Right cardiac atrium (tissue), 5 donors: ENCODE measurements at regions not wholly inside any gene's neighbourhood (a gene's known extent, or its start where the extent isn't known, plus 50 kb on each side); places are given as distances from the start of the nearest gene placed in this dataset.
A peak's percentile ranks its signal among the peaks of the same experiment; 100 is the strongest.

Experiments used
- ATAC-seq, 2 donors: fragments of 200-7000 bp; cut with Tn5 transposase; one replicate each; pipeline versions ENCODE4 v1.8.0 to v1.9.1; 2020; ENCODE audit warnings: moderate library complexity in 2 of 2, mild to moderate bottlenecking in 1 of 2
- DNase-seq, 3 donors: peaks; one replicate each; pipeline ENCODE4 v3.0.0-alpha.2; 2020
- H3K27ac ChIP-seq: one replicate; pipeline ENCODE4 v1.5.1; 2013; ENCODE audit warnings: mild to moderate bottlenecking, low read length, control low read depth, moderate library complexity
- H3K27me3 ChIP-seq: one replicate; pipeline ENCODE4 v1.6.1; 2013; ENCODE audit not compliant: control insufficient read depth, insufficient read depth
- H3K4me1 ChIP-seq: one replicate; pipeline ENCODE4 v1.6.1; 2013; ENCODE audit warnings: low read length; ENCODE audit not compliant: control insufficient read depth, insufficient read depth
- H3K4me3 ChIP-seq: one replicate; pipeline ENCODE4 v1.5.1; 2013; ENCODE audit warnings: low read length, control low read depth
- H3K9me3 ChIP-seq: one replicate; pipeline ENCODE4 v1.6.1; 2013; ENCODE audit warnings: low read length; ENCODE audit not compliant: control insufficient read depth
- WGBS: extraction: QIAGEN DNeasy Blood & Tissue Kit; methylation state at CpG from one replicate; pipeline ENCODE4 v1.1.7; 2013; 5-methylcytosine and 5-hydroxymethylcytosine counted together
- intact Hi-C, 4 donors: fragments of 100-400 bp; cut with DNase I; formaldehyde crosslinking; loops; one replicate each; pipeline versions ENCODE4 v1.11.0 to v1.14.0; 2022 to 2023
- donor health status: healthy with polysubstance abuse.
- donor health status: DM: no; HTN: yes; CAD: no.
- donor health status: DM: no; HTN: no; CAD: no.
- donor health status: DM: no; HTN: yes; CAD: no; lungs with severe emphysema.
- donor health status: DM: yes; HTN: yes; CAD: no.

- ATAC-seq (no peak), DNase-seq (no peak)
- Histone ChIP-seq H3K4me1 (no peaks in the 10 kb centered on the region), H3K27me3 (no peaks in the 10 kb centered on the region), H3K9me3 (no peaks in the 10 kb centered on the region), H3K27ac (no peak overlapping the region), H3K4me3 (no peak overlapping the region)
- intact Hi-C loops, result no loop called here
- WGBS, result 80% methylated on average over 3 of the region's 3 CpGs
These were observed 116.7 kb downstream of the CD164 start for GRCh38 chr6:109265530-109265929.

GRCh38 chr6:109263873-109264700, 118.2 kb downstream of the CD164 start:
- 95% methylated on average over 3 of the region's 3 CpGs for WGBS
- Histone ChIP-seq H3K9me3 (no peaks in the 10 kb centered on the region), H3K4me1 (no peaks in the 10 kb centered on the region), H3K27me3 (no peaks in the 10 kb centered on the region), H3K27ac (no peak overlapping the region), H3K4me3 (no peak overlapping the region)
- no peak for ATAC-seq
- DNase-seq, result no peak
- intact Hi-C loops, result no loop called here

- no peaks in the 10 kb centered on the region for H3K9me3 ChIP-seq
- H3K4me1 ChIP-seq, result no peaks in the 10 kb centered on the region
- no peak overlapping the region for H3K4me3 ChIP-seq
- DNase-seq (no peak), ATAC-seq (no peak)
- no peaks in the 10 kb centered on the region for H3K27me3 ChIP-seq
- intact Hi-C loops, result no loop called here
- WGBS, result 98% methylated on average over 7 of the region's 7 CpGs
- H3K27ac ChIP-seq, result no peak overlapping the region
These were observed 120.0 kb downstream of the CD164 start for GRCh38 chr6:109262261-109262660.

- 62% methylated on average over 6 of the region's 6 CpGs for WGBS
- Histone ChIP-seq H3K27me3 (no peaks in the 10 kb centered on the region), H3K4me3 (no peak overlapping the region), H3K9me3 (no peaks in the 10 kb centered on the region), H3K4me1 (no peaks in the 10 kb centered on the region), H3K27ac (no peak overlapping the region)
- DNase-seq, result peak in 2 of 3 donors; percentile 53 to 62
- intact Hi-C loops, result no loop called here
- peak in 1 of 2 donors; percentile 64 for ATAC-seq
These were observed 120.5 kb downstream of the CD164 start for GRCh38 chr6:109261811-109262210.

- DNase-seq (no peak), ATAC-seq (no peak)
- 85% methylated on average over 3 of the region's 3 CpGs for WGBS
- intact Hi-C loops, result no loop called here
- Histone ChIP-seq H3K27ac (no peak overlapping the region), H3K9me3 (no peaks in the 10 kb centered on the region), H3K27me3 (no peaks in the 10 kb centered on the region), H3K4me3 (no peak overlapping the region), H3K4me1 (no peaks in the 10 kb centered on the region)
These were observed 121.6 kb downstream of the CD164 start for GRCh38 chr6:109260701-109261100.

GRCh38 chr6:109260126-109260525, 122.1 kb downstream of the CD164 start:
- no peak overlapping the region for H3K27ac ChIP-seq
- no peak overlapping the region for H3K4me3 ChIP-seq
- no peaks in the 10 kb centered on the region for H3K4me1 ChIP-seq
- no peaks in the 10 kb centered on the region for H3K27me3 ChIP-seq
- DNase-seq (no peak), ATAC-seq (no peak)
- 98% methylated on average over 2 of the region's 2 CpGs for whole genome bisulfite sequencing
- intact Hi-C loops, result no loop called here
- no peaks in the 10 kb centered on the region for H3K9me3 ChIP-seq

- Histone ChIP-seq H3K4me3 (no peak overlapping the region), H3K4me1 (no peaks in the 10 kb centered on the region), H3K27ac (no peak overlapping the region), H3K27me3 (no peaks in the 10 kb centered on the region), H3K9me3 (no peaks in the 10 kb centered on the region)
- DNase-seq, result no peak
- WGBS, result 98% methylated on average over 2 of the region's 2 CpGs
- intact Hi-C loops, result no loop called here
- no peak for ATAC-seq
These were observed 124.1 kb downstream of the CD164 start for GRCh38 chr6:109258129-109258528.

- no peak overlapping the region for H3K27ac ChIP-seq
- intact Hi-C loops, result no loop called here
- H3K27me3 ChIP-seq, result no peaks in the 10 kb centered on the region
- H3K9me3 ChIP-seq, result no peaks in the 10 kb centered on the region
- DNase-seq (no peak), ATAC-seq (no peak)
- no peak overlapping the region for H3K4me3 ChIP-seq
- no peaks in the 10 kb centered on the region for H3K4me1 ChIP-seq
- WGBS, result 99% methylated on average over 2 of the region's 2 CpGs
These were observed 124.8 kb downstream of the CD164 start for GRCh38 chr6:109257494-109257893.

- Histone ChIP-seq H3K4me3 (no peak overlapping the region), H3K27me3 (no peaks in the 10 kb centered on the region), H3K9me3 (no peaks in the 10 kb centered on the region), H3K4me1 (no peaks in the 10 kb centered on the region), H3K27ac (no peak overlapping the region)
- ATAC-seq (no peak), DNase-seq (no peak)
- intact Hi-C loops, result no loop called here
- 65% methylated on average over 4 of the region's 4 CpGs for WGBS
These were observed 126.2 kb downstream of the CD164 start for GRCh38 chr6:109255946-109256640.

GRCh38 chr6:109255087-109255486, 127.2 kb downstream of the CD164 start:
- H3K9me3 ChIP-seq, result no peaks in the 10 kb centered on the region
- no peak for DNase-seq
- H3K27me3 ChIP-seq, result no peaks in the 10 kb centered on the region
- H3K27ac ChIP-seq, result no peak overlapping the region
- 86% methylated on average over 5 of the region's 5 CpGs for WGBS
- intact Hi-C loops, result no loop called here
- no peak for ATAC-seq
- no peak overlapping the region for H3K4me3 ChIP-seq
- no peaks in the 10 kb centered on the region for H3K4me1 ChIP-seq

- Histone ChIP-seq H3K9me3 (no peaks in the 10 kb centered on the region), H3K4me1 (no peaks in the 10 kb centered on the region), H3K27ac (no peak overlapping the region), H3K4me3 (no peak overlapping the region), H3K27me3 (no peaks in the 10 kb centered on the region)
- ATAC-seq (no peak), DNase-seq (no peak)
- intact Hi-C loops, result no loop called here
These were observed 128.9 kb downstream of the CD164 start for GRCh38 chr6:109253366-109253765.
